HG02943 (cell line): ENCODE measurements at regions not wholly inside any gene's neighbourhood (a gene's known extent, or its start where the extent isn't known, plus 50 kb on each side); places are given as distances from the start of the nearest gene placed in this dataset.

Experiments used
- ATAC-seq: cut with Tn5 transposase; IDR thresholded peaks from one replicate; pipeline ENCODE4 v1.9.1; 2021; ENCODE audit warnings: mild to moderate bottlenecking, low read depth, moderate library complexity; ENCODE audit not compliant: unreplicated experiment

DNA sequence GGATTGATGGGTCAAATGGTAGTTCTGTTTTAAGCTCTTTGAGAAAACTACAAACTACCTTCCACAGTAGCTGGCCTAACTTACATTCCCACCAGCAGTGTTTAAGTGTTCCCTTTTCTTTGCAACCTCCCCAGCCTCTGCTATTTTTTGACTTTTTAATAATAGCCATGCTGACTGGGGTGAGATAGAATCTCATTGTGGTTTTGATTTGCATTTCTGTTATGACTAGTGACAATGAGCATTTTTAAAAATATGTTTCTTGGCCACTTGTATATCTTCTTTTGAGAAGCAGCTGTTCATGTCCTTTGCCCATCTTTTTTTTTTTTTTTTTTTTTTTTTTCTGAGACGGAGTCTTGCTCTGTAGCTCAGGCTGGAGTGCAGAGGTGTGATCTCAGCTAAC, 155.2 kb upstream of the BMPER start:
- ATAC-seq: no peak

GRCh38 chr7:33751443-33751842, 153.9 kb upstream of the BMPER start:
- no peak for ATAC-seq

GRCh38 chr7:33753881-33754525, 151.3 kb upstream of the BMPER start:
- ATAC-seq: no peak

GRCh38 chr7:33754933-33755928, 150.1 kb upstream of the BMPER start:
- ATAC-seq: no peak

DNA sequence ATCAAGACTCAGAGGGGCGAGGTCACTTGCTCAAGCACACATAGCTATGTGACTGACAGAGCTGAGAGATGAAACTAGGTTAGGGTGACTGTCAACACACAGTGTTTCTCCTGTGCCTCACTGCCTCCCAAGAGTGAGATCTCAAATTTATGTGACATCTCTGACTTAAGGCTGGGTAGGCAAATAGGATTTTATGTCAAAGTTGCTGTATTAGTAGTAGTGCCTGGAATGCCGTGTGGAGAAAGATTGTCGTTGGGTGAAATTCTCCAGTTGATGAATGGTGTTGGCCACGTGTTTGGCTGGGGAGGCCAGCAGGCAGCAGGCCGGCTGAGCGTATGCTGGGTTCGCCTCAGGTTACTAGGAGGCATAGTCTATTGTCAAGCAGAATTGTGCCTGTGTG, 148.3 kb upstream of the BMPER start:
- ATAC-seq: no peak

DNA sequence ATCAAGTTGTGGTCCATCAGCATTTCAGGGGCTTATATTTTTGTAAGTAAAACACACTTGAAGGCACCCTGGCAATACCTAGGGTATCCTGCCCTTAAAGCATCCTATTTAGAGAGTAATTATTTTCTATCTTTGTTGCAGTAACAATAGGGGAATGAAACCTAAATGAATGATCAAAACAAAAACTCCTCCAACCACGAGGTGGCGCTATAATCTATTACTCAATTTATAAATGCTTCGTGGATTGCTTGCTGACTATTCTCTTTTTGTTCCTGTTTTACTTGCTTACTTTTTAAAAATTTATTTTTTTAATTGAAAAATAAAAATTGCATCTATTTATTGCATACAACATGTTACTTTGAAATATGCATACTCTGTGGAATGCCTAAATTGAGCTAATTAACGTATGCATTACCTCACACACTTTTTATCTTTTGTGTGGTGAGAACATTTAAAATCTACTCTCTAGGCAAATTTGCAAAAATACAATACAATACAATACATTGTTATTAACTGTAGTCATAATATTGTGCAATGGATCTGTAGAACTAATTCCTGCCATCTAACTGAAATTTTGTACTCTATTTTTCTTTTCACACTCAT, 147.7 kb upstream of the BMPER start:
- ATAC-seq: no peak

GRCh38 chr7:33760146-33760545, 145.2 kb upstream of the BMPER start:
- no peak for ATAC-seq

DNA sequence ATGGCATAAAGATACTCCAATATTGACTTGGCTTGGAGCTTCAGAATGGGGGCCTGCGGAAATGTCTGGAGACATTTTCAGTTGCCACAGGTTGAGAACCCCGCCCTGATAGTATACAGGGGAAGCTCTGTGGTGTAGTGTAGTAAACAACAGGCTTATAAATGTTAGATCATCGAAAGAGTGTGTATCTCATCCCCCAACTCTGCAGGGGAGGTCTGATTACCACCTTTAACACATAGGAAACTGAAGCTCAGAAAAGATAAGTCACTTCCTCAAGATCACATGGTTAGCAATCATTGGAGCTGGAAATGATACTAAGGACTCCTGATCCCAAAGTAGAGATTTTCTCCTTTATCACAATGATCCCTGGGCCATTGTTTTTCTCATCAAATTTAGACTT, 144.5 kb upstream of the BMPER start:
- ATAC-seq: no peak

- ATAC-seq: no peak
Measured at GRCh38 chr7:33761449-33762080, 143.8 kb upstream of the BMPER start.

DNA sequence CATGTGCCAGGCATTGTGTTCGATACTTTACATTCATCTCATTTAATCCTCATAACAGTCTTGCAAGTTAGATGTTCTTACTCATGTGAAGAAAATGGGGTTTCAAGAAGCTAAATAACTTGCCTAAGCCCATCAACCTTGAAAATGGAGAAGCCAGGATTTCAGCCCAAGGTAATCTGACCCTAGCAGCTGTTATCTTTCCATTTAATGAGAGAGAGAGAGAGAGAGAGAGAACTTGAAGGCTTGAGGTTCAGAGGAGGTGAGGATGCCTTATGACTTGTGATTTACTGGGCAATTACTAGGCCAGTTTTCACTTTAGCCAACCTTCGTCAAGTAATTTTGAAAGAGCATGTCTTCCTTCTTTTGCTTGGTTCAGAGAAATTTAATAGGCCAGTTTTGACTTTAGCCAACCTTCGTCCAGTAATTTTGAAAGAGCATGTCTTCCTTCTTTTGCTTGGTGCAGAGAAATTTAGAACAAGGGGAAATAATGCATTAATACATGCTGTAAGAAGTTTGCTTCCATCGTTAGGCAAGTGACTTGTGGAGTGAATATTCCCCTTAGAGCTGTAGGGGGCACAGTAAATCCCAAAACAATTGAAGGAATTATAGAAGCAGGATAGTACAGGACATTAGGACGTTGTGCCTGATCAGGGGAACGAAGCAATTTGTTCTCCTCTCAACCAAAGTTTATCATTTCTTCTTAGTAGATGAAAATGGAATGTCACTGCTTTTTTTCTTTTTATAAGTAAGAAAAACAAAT, 143.0 kb upstream of the BMPER start:
- no peak for ATAC-seq

GRCh38 chr7:33762911-33763306, 142.4 kb upstream of the BMPER start:
- no peak for ATAC-seq

GRCh38 chr7:33764752-33765451, 140.4 kb upstream of the BMPER start:
- no peak for ATAC-seq

GRCh38 chr7:33766405-33766804, 138.9 kb upstream of the BMPER start:
- no peak for ATAC-seq

- ATAC-seq: no peak
Measured at GRCh38 chr7:33769930-33770329, 135.4 kb upstream of the BMPER start.

DNA sequence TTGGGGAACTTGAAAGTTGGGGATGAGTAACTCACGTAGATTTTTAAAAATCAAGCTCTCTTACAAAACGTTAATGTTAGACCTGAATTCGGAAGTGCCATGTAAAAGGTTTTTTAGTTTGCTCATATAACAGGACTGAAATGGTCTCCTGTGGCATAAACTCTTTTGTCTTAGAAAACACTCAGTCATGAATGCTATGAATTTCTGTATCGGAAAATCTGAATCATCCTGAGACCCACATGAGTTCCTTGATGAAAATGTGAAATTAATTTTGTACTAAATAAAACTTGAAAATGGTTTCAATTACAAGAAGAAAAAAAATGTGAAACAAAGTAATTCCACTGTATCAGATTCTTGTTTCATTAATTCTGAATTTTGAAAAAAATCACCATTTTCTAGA, 134.8 kb upstream of the BMPER start:
- no peak for ATAC-seq

DNA sequence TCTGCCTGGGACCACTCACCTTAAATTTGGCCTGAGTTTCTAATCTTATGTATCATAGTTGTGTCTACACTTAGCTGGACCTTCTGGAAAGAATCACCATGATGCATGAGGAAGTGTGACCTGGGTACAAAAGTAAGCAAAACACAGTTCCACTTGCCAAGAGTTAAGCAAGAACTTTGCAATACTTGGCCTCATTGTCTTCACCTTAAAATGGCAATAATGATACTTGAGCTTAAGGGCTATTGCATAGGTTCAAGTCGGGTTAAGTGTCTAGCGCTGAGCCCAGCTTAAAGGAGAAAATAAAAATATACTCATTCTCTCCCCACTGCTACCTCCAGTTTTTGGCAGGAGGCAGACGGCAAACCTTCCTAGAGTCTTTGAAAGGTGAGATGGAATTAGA, 133.9 kb upstream of the BMPER start:
- no peak for ATAC-seq

DNA sequence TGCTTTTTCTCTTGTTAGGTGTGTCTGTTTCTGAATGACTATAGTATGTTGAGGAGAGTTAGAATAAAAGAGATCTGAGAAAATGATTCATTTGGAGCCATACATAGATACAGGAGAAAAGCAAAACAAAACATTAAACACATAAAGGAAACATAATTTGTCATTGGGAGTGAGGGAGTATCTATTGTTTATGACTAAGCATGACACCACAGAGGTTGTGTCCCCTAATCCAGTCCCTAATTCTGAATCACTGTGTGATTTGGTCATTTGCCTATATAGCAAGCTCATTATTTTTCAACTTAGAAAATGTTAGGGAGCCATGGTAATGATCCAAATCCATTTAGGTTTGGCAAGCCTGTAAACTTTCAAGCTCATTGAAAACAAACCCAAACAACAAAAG, 132.3 kb upstream of the BMPER start:
- ATAC-seq: no peak

DNA sequence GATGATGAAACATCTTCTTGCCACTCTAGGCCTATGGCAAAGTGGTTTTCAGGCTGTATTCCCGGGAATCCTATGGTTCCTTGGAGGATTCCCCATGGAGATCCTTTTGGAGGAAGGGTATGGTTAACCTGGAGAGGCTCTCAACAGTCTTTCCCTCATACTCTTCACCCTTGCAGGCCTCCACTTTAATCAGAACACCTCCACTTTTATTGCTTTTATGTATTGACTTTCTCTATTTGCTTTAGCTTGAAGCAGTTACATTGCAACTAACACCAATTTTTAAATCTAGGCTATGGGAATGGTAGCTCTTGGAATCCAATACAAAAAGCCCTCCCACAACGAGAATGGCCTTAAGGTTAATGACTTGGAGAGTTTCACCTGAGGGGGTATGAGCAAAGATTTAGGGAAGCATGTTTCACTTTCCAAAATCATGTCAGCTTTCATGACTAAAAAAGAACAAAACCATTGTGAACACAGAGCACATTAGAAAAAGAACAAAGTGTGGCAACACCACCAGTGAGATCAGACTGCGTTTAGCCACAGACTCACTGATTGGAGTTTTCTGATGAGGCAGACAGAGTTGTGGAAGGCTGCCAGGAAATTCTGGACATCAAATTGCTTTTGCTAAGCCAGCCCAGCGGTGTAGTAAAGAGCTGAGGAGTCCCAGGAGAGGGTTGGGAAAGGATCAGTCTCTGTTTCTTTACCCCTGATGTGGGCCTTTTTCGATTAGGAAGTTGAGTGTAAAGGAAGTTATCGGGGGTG, 130.4 kb upstream of the BMPER start:
- ATAC-seq: no peak

- ATAC-seq: no peak
Measured at GRCh38 chr7:33775790-33776189, 129.5 kb upstream of the BMPER start.
